ENCODE measurements at regions not wholly inside any gene's neighbourhood (a gene's known extent, or its start where the extent isn't known, plus 50 kb on each side); places are given as distances from the start of the nearest gene placed in this dataset.

- no peak for TF ChIP-seq MAX (CRISPR knock-in tag; IDR thresholded peaks at IDR 0.05)
- no peak for TF ChIP-seq TCF7 (CRISPR knock-in tag; IDR thresholded peaks at IDR 0.05; ENCODE audit: low read depth)
- no peak for TF ChIP-seq ESRRA (CRISPR knock-in tag; IDR thresholded peaks at IDR 0.05; ENCODE audit: borderline replicate concordance)
- TF ChIP-seq, protein P1, sequence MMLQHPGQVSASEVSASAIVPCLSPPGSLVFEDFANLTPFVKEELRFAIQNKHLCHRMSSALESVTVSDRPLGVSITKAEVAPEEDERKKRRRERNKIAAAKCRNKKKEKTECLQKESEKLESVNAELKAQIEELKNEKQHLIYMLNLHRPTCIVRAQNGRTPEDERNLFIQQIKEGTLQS (CRISPR knock-in tag; conservative IDR thresholded peaks at IDR 0.05): no peak
- no peak for TF ChIP-seq USF1 (CRISPR knock-in tag; IDR thresholded peaks at IDR 0.05)
- no peak for TF ChIP-seq ZNF121 (CRISPR knock-in tag; IDR thresholded peaks at IDR 0.05)
- no peak for TF ChIP-seq E2F1 (CRISPR knock-in tag; IDR thresholded peaks at IDR 0.05)
- no peak for TF ChIP-seq CTCF (IDR thresholded peaks at IDR 0.05)
Observed at GRCh38 chr20:41905199-41905598, 287.0 kb upstream of the CHD6 start.
